Keratinocyte (primary cell): ENCODE measurements at regions not wholly inside any gene's neighbourhood (a gene's known extent, or its start where the extent isn't known, plus 50 kb on each side); places are given as distances from the start of the nearest gene placed in this dataset.

Experiments
- DNase-seq: peaks from one replicate; pipeline ENCODE4 v3.0.0-alpha.2; 2011; ENCODE audit warnings: low read depth, missing footprints, low spot score
- FAIRE-seq: peaks from 2 replicates; lab custom pipeline; 2011; peaks lifted over from hg19 to GRCh38; lab: Jason Lieb, UNC
- H2AFZ ChIP-seq: 2 replicates; pipeline ENCODE4 v1.6.0; 2012; ENCODE audit warnings: low read length, control low read depth, inconsistent platforms; ENCODE audit not compliant: control insufficient read depth
- H3K27ac ChIP-seq: 2 replicates; pipeline ENCODE4 v1.5.1; 2011; ENCODE audit warnings: low read length; ENCODE audit not compliant: control insufficient read depth, insufficient read depth
- H3K27me3 ChIP-seq: 3 replicates; pipeline ENCODE4 v1.6.0; 2011; ENCODE audit warnings: low read length; ENCODE audit not compliant: control insufficient read depth, insufficient read depth; ENCODE audit errors: extremely low read depth
- H3K36me3 ChIP-seq, 2 experiments: 2 replicates in 1 of 2; 3 replicates in 1 of 2; pipeline ENCODE4 v1.5.1; 2011; ENCODE audit warnings: low read length in 2 of 2, mild to moderate bottlenecking in 1 of 2; ENCODE audit not compliant: control insufficient read depth in 2 of 2, insufficient read depth in 2 of 2; ENCODE audit errors: extremely low read depth in 1 of 2
- H3K4me1 ChIP-seq: 3 replicates; pipeline ENCODE4 v1.5.1; 2011; ENCODE audit warnings: low read length; ENCODE audit not compliant: control insufficient read depth, insufficient read depth; ENCODE audit errors: extremely low read depth
- H3K4me2 ChIP-seq: 3 replicates; pipeline ENCODE4 v1.6.0; 2011; ENCODE audit warnings: low read depth, low read length; ENCODE audit not compliant: control insufficient read depth, insufficient read depth; ENCODE audit errors: extremely low read depth
- H3K4me3 ChIP-seq, 3 experiments: fragments of 200-600 bp in 1 of 3; sonication (generic) in 1 of 3; 2 replicates in 2 of 3; 3 replicates in 1 of 3; pipeline ENCODE4 v1.5.1; 2011 to 2016; ENCODE audit warnings: low read length in 3 of 3, mild to moderate bottlenecking in 3 of 3, control low read depth in 2 of 3, inconsistent platforms in 1 of 3, low read depth in 1 of 3, mixed read lengths in 1 of 3, mixed run types in 1 of 3, moderate library complexity in 1 of 3; ENCODE audit not compliant: control insufficient read depth in 2 of 3, insufficient read depth in 2 of 3; ENCODE audit errors: extremely low read depth in 1 of 3
- H3K79me2 ChIP-seq: 2 replicates; pipeline ENCODE4 v1.6.0; 2012; ENCODE audit warnings: low read length; ENCODE audit not compliant: control insufficient read depth, insufficient read depth
- H3K9ac ChIP-seq: 3 replicates; pipeline ENCODE4 v1.6.0; 2011; ENCODE audit warnings: low read length; ENCODE audit not compliant: control insufficient read depth, insufficient read depth; ENCODE audit errors: extremely low read depth
- H3K9me1 ChIP-seq: 3 replicates; pipeline ENCODE4 v1.6.0; 2011; ENCODE audit warnings: low read length; ENCODE audit not compliant: control insufficient read depth, insufficient read depth; ENCODE audit errors: extremely low read depth
- H3K9me3 ChIP-seq: 2 replicates; pipeline ENCODE4 v1.5.1; 2012; ENCODE audit warnings: low read depth, low read length; ENCODE audit not compliant: control insufficient read depth
- H4K20me1 ChIP-seq: 3 replicates; pipeline ENCODE4 v1.6.0; 2011; ENCODE audit warnings: low read length; ENCODE audit not compliant: control insufficient read depth, insufficient read depth; ENCODE audit errors: extremely low read depth
- CTCF ChIP-seq, 3 experiments: IDR thresholded peaks in 1 of 3; conservative IDR thresholded peaks in 1 of 3; optimal IDR thresholded peaks in 1 of 3; 2 replicates in 2 of 3; 3 replicates in 1 of 3; pipeline versions ENCODE3 to v1.5.1; 2011; ENCODE audit warnings: low read length in 3 of 3, mild to moderate bottlenecking in 3 of 3, moderate library complexity in 2 of 3, control low read depth in 1 of 3, inconsistent platforms in 1 of 3; ENCODE audit not compliant: insufficient read depth in 2 of 3; ENCODE audit errors: extremely low read depth in 1 of 3
- EZH2 ChIP-seq: IDR thresholded peaks from one replicate; pipeline ENCODE4 v1.6.1; 2012; ENCODE audit warnings: inconsistent platforms, mild to moderate bottlenecking, low read length, moderate library complexity
- dilution Hi-C: fragments of 300-500 bp; cut with MboI; formaldehyde crosslinking; loops from one replicate; pipeline ENCODE4 v1.7.0; 2020; ENCODE audit warnings: low sequenced_read_pairs; ENCODE audit not compliant: extremely low pct_ligation_motif_present

GRCh38 chr3:106114848-106115247 is 246.0 kb upstream of the CBLB start:
- Histone ChIP-seq H3K36me3 (no peaks in the 10 kb centered on the region), H3K9ac (no peak overlapping the region), H3K9me3 (no peaks in the 10 kb centered on the region), H3K27me3 (no peaks in the 10 kb centered on the region), H3K9me1 (no peaks in the 10 kb centered on the region), H3K79me2 (no peaks in the 10 kb centered on the region), H3K4me3 (no peak overlapping the region), H4K20me1 (no peaks in the 10 kb centered on the region), H3K4me1 (peaks cover 16% of the 10 kb centered on the region), H3K27ac (peak overlapping the region; percentile 24), H2AFZ (no peak overlapping the region), H3K4me2 (no peak overlapping the region)
- no peak for TF ChIP-seq EZH2
- no peak for TF ChIP-seq CTCF (optimal IDR thresholded peaks at IDR 0.05 in 1 of 3, IDR thresholded peaks at IDR 0.05 in 1 of 3, conservative IDR thresholded peaks at IDR 0.05 in 1 of 3; ENCODE audit: extremely low read depth in 1 of 3, insufficient read depth in 2 of 3, low read length in 3 of 3)
- no peak for FAIRE-seq
- dilution Hi-C loops, result no loop called here
- DNase-seq, result no peak

GRCh38 chr3:106115557-106115956 is 246.7 kb upstream of the CBLB start:
- H4K20me1 ChIP-seq, result no peaks in the 10 kb centered on the region
- TF ChIP-seq EZH2, result no peak
- TF ChIP-seq CTCF (optimal IDR thresholded peaks at IDR 0.05 in 1 of 3, IDR thresholded peaks at IDR 0.05 in 1 of 3, conservative IDR thresholded peaks at IDR 0.05 in 1 of 3; ENCODE audit: extremely low read depth in 1 of 3, insufficient read depth in 2 of 3, low read length in 3 of 3), result no peak
- no peaks in the 10 kb centered on the region for H3K9me1 ChIP-seq
- H3K9me3 ChIP-seq, result no peaks in the 10 kb centered on the region
- dilution Hi-C loops, result no loop called here
- H3K79me2 ChIP-seq, result no peaks in the 10 kb centered on the region
- H3K4me2 ChIP-seq, result no peak overlapping the region
- FAIRE-seq, result no peak
- H3K9ac ChIP-seq, result no peak overlapping the region
- no peaks in the 10 kb centered on the region for H3K36me3 ChIP-seq
- no peak overlapping the region for H2AFZ ChIP-seq
- peaks cover 16% of the 10 kb centered on the region for H3K4me1 ChIP-seq
- DNase-seq, result no peak
- no peaks in the 10 kb centered on the region for H3K27me3 ChIP-seq
- no peak overlapping the region for H3K4me3 ChIP-seq
- H3K27ac ChIP-seq, result no peak overlapping the region
